ENCODE measurements at regions not wholly inside any gene's neighbourhood (a gene's known extent, or its start where the extent isn't known, plus 50 kb on each side); places are given as distances from the start of the nearest gene placed in this dataset.

- Histone ChIP-seq H3K27ac (ENCODE audit: control insufficient read depth, insufficient read depth) (no peak overlapping the region), H3K36me3 (ENCODE audit: control insufficient read depth in 2 of 2, insufficient read depth in 2 of 2, low read length in 1 of 2) (no peaks in the 10 kb centered on the region), H4K20me1 (ENCODE audit: control insufficient read depth, insufficient read depth) (no peaks in the 10 kb centered on the region), H3K4me3 (no peak overlapping the region), H3K27me3 (replicated peaks in 1 of 2; ENCODE audit: control insufficient read depth in 2 of 2, insufficient read depth in 2 of 2, low read length in 1 of 2) (no peaks in the 10 kb centered on the region), H3K4me2 (ENCODE audit: control insufficient read depth, insufficient read depth) (no peak overlapping the region), H2AFZ (ENCODE audit: control insufficient read depth, low read depth, low read length) (no peak overlapping the region), H3K4me1 (ENCODE audit: control insufficient read depth, insufficient read depth, low read length) (no peaks in the 10 kb centered on the region), H3K79me2 (ENCODE audit: control insufficient read depth, insufficient read depth, low read length) (no peaks in the 10 kb centered on the region), H3K9me3 (replicated peaks; ENCODE audit: control insufficient read depth, insufficient read depth, low read length) (no peaks in the 10 kb centered on the region), H3K9ac (ENCODE audit: control insufficient read depth, insufficient read depth, low read length) (no peak overlapping the region)
- ChIA-PET SMC1A (ENCODE audit: uncharacterized antibody, unreplicated experiment) (no interaction called here), CTCF (no interaction called here), POLR2A (no interaction called here), RAD21 (ENCODE audit: unreplicated experiment) (no interaction called here)
- in situ Hi-C loops (cut with MboI), result no loop called here
- FAIRE-seq (no peak), DNase-seq (ENCODE audit: low read depth, low spot score) (no peak), ATAC-seq (no peak)
- BruUV-seq (replicated peaks), result no TSS peak
- TF ChIP-seq ELK1 (IDR thresholded peaks at IDR 0.05; ENCODE audit: low read depth, low read length) (no peak), ZNF592 (IDR thresholded peaks at IDR 0.05) (no peak), NFYA (IDR thresholded peaks at IDR 0.05; ENCODE audit: borderline replicate concordance, low read depth, low read length) (no peak), PML (IDR thresholded peaks at IDR 0.05; ENCODE audit: low read length) (no peak), BHLHE40 (IDR thresholded peaks at IDR 0.05; ENCODE audit: borderline replicate concordance in 1 of 2, low read depth in 2 of 2, low read length in 1 of 2) (no peak), ETV6 (conservative IDR thresholded peaks at IDR 0.05 in 1 of 2, IDR thresholded peaks at IDR 0.05 in 1 of 2; ENCODE audit: borderline replicate concordance in 1 of 2, low read depth in 1 of 2) (no peak), E2F8 (IDR thresholded peaks at IDR 0.05; ENCODE audit: low read depth, partially characterized antibody) (no peak), MAX (IDR thresholded peaks at IDR 0.05; ENCODE audit: low read depth, low read length) (no peak), TCF7 (IDR thresholded peaks at IDR 0.05; ENCODE audit: borderline replicate concordance) (no peak), BRCA1 (IDR thresholded peaks at IDR 0.05; ENCODE audit: low read depth, low read length) (no peak), HSF1 (IDR thresholded peaks at IDR 0.05; ENCODE audit: low read depth, low read length) (no peak), SRF (IDR thresholded peaks at IDR 0.05; ENCODE audit: low read depth in 2 of 2, low read length in 2 of 2) (no peak)
- TF ChIP-seq, protein P1, sequence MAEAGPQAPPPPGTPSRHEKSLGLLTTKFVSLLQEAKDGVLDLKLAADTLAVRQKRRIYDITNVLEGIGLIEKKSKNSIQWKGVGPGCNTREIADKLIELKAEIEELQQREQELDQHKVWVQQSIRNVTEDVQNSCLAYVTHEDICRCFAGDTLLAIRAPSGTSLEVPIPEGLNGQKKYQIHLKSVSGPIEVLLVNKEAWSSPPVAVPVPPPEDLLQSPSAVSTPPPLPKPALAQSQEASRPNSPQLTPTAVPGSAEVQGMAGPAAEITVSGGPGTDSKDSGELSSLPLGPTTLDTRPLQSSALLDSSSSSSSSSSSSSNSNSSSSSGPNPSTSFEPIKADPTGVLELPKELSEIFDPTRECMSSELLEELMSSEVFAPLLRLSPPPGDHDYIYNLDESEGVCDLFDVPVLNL (IDR thresholded peaks at IDR 0.05; ENCODE audit: low read depth, low read length), result no peak
- WGBS (ENCODE audit: insufficient coverage, insufficient replicate concordance, low lambda C conversion rate, missing lambda C conversion rate), result 25% methylated on average over 6 of the region's 6 CpGs
- intact Hi-C loops (cut with micrococcal nuclease; ENCODE audit: unreplicated experiment), result no loop called here
Observed at GRCh38 chr5:167205881-167206280, 1085.6 kb upstream of the WWC1 start.

Data from GM12878 (cell line).